HepG2 (cell line): ENCODE measurements at regions not wholly inside any gene's neighbourhood (a gene's known extent, or its start where the extent isn't known, plus 50 kb on each side); places are given as distances from the start of the nearest gene placed in this dataset.

Experiments used
- ATAC-seq: fragments of 200-7000 bp; cut with Tn5 transposase; 3 replicates; pipeline ENCODE4 v1.9.1; 2020; ENCODE audit warnings: mild to moderate bottlenecking, moderate library complexity
- BruUV-seq: library from RNA; stranded (reverse); fragments of 400-500 nt; replicated peaks from 2 replicates; lab custom pipeline; 2021; lab: Mats Ljungman, UMichigan
- CTCF ChIA-PET: fragments of 300-600 bp; formaldehyde crosslinking; extraction: SDS; loops from one replicate; lab custom pipeline; 2021; ENCODE audit warnings: low total read pairs, inconsistent platforms, low intra/inter-chr PET ratio; lab: Yijun Ruan, JAX
- POLR2A ChIA-PET: fragments of 350-600 bp; sonication (Branson Sonifier 250); formaldehyde crosslinking; loops from one replicate; lab custom pipeline; 2020; ENCODE audit warnings: antibody characterized with exemption, inconsistent platforms; lab: Yijun Ruan, JAX
- DNase-seq: peaks from one replicate; pipeline ENCODE4 v3.0.0-alpha.2; 2015; ENCODE audit warnings: low spot score
- FAIRE-seq: peaks from 3 replicates; lab custom pipeline; 2011; peaks lifted over from hg19 to GRCh38; lab: Jason Lieb, UNC
- H2AFZ ChIP-seq: one replicate; pipeline ENCODE4 v1.6.1; 2011; ENCODE audit warnings: low read length, inconsistent platforms
- H3K27ac ChIP-seq: fragments of 300-600 bp; 3 replicates; pipeline ENCODE4 v1.8.0; 2011; ENCODE audit warnings: mixed run types, mild to moderate bottlenecking, mixed read lengths, low read length, inconsistent platforms; ENCODE audit not compliant: insufficient read depth; ENCODE audit errors: extremely low read length
- H3K27me3 ChIP-seq, 2 experiments: fragments of 200-600 bp in 1 of 2; 2 replicates in 1 of 2; 3 replicates in 1 of 2; pipeline versions ENCODE4 v1.6.0 to v1.8.0; 2011; ENCODE audit warnings: low read length in 2 of 2, mild to moderate bottlenecking in 2 of 2, moderate library complexity in 2 of 2, inconsistent platforms in 1 of 2; ENCODE audit not compliant: insufficient read depth in 2 of 2, control insufficient read depth in 1 of 2
- H3K36me3 ChIP-seq, 2 experiments: fragments of 200-600 bp in 1 of 2; replicated peaks in 1 of 2; 2 replicates in 1 of 2; 3 replicates in 1 of 2; pipeline versions ENCODE4 v1.5.1 to v1.8.0; 2011; ENCODE audit warnings: low read length in 2 of 2, inconsistent platforms in 1 of 2; ENCODE audit not compliant: insufficient read depth in 2 of 2, control insufficient read depth in 1 of 2
- H3K4me1 ChIP-seq: 2 replicates; pipeline ENCODE4 v1.5.1; 2012; ENCODE audit warnings: low read length, inconsistent platforms; ENCODE audit not compliant: insufficient read depth
- H3K4me2 ChIP-seq: 2 replicates; pipeline ENCODE4 v1.6.0; 2011; ENCODE audit warnings: low read depth, low read length, inconsistent platforms
- H3K4me3 ChIP-seq, 3 experiments: fragments of 200-600 bp in 1 of 3; sonication (generic), shearing (Covaris generic) in 1 of 3; replicated peaks in 1 of 3; 2 replicates each; pipeline ENCODE4 v1.5.1; 2011 to 2016; ENCODE audit warnings: low read length in 3 of 3, inconsistent platforms in 2 of 3, low read depth in 2 of 3, mild to moderate bottlenecking in 2 of 3, control low read depth in 1 of 3, mixed read lengths in 1 of 3; ENCODE audit not compliant: insufficient read depth in 1 of 3
- H3K79me2 ChIP-seq: one replicate; pipeline ENCODE4 v1.6.1; 2011; ENCODE audit warnings: low read length, inconsistent platforms; ENCODE audit not compliant: insufficient read depth
- H3K9ac ChIP-seq: 2 replicates; pipeline ENCODE4 v1.6.0; 2011; ENCODE audit warnings: mild to moderate bottlenecking, low read depth, low read length, inconsistent platforms; ENCODE audit not compliant: insufficient read depth
- H3K9me3 ChIP-seq: 2 replicates; pipeline ENCODE4 v1.5.1; 2012; ENCODE audit warnings: mild to moderate bottlenecking, low read length
- H4K20me1 ChIP-seq: 2 replicates; pipeline ENCODE4 v1.6.0; 2011; ENCODE audit warnings: inconsistent platforms, mild to moderate bottlenecking, low read length, moderate library complexity; ENCODE audit not compliant: insufficient read depth
- CHCHD3 ChIP-seq: sonication (generic); formaldehyde crosslinking; IDR thresholded peaks from 2 replicates; pipeline ENCODE4 v1.8.0; 2022; ENCODE audit warnings: mild to moderate bottlenecking, missing genetic modification reagents, moderate library complexity
- GFI1 ChIP-seq: sonication (generic); formaldehyde crosslinking; IDR thresholded peaks from 2 replicates; pipeline ENCODE4 v1.5.0; 2020; ENCODE audit warnings: missing genetic modification reagents, mild to moderate bottlenecking, borderline replicate concordance
- SMAD3 ChIP-seq: sonication (generic); formaldehyde crosslinking; IDR thresholded peaks from 2 replicates; pipeline ENCODE4 v1.4.0; 2020; ENCODE audit warnings: missing genetic modification reagents
- ZFP62 ChIP-seq: sonication (generic); formaldehyde crosslinking; IDR thresholded peaks from 2 replicates; pipeline ENCODE4 v1.4.0; 2020; ENCODE audit warnings: missing genetic modification reagents
- ZNF468 ChIP-seq: sonication (generic); formaldehyde crosslinking; IDR thresholded peaks from 2 replicates; pipeline ENCODE4 v1.8.0; 2022; ENCODE audit warnings: mild to moderate bottlenecking, moderate library complexity, missing genetic modification reagents
- ZNF546 ChIP-seq: sonication (generic); formaldehyde crosslinking; conservative IDR thresholded peaks from 2 replicates; pipeline ENCODE4 v1.8.1; 2023; ENCODE audit warnings: mild to moderate bottlenecking, missing genetic modification reagents
- ZNF766 ChIP-seq: sonication (generic); formaldehyde crosslinking; IDR thresholded peaks from 2 replicates; pipeline ENCODE4 v1.5.0; 2020; ENCODE audit warnings: missing genetic modification reagents, borderline replicate concordance
- ZSCAN29 ChIP-seq: sonication (generic); formaldehyde crosslinking; conservative IDR thresholded peaks from 2 replicates; pipeline ENCODE4 v1.4.0; 2020; ENCODE audit warnings: mild to moderate bottlenecking, missing genetic modification reagents
- WGBS: methylation state at CpG from one replicate; pipeline ENCODE4 v1.1.6; 2017; ENCODE audit warnings: low lambda C conversion rate; 5-methylcytosine and 5-hydroxymethylcytosine counted together
- in situ Hi-C: cut with HindIII; loops from 2 replicates; pipeline ENCODE4 v1.10.0; 2017; ENCODE audit warnings: low pct_unique_long_range_greater_than_20kb; ENCODE audit not compliant: extremely low pct_ligation_motif_present
- intact Hi-C: fragments of 100-400 bp; cut with micrococcal nuclease; formaldehyde crosslinking; loops from one replicate; pipeline ENCODE4 v1.10.0; 2022; ENCODE audit not compliant: unreplicated experiment
- TF ChIP-seq, protein P1 (sequence below), 2 experiments: sonication (generic) in 1 of 2; formaldehyde crosslinking in 1 of 2; IDR thresholded peaks; 2 replicates each; pipeline versions ENCODE4 v1.5.1 to v1.6.1; 2011 to 2020; ENCODE audit warnings: borderline replicate concordance in 1 of 2, low read depth in 1 of 2, low read length in 1 of 2, mild to moderate bottlenecking in 1 of 2, missing genetic modification reagents in 1 of 2, moderate library complexity in 1 of 2
- TF ChIP-seq, protein P2 (sequence below): sonication (generic); formaldehyde crosslinking; IDR thresholded peaks from 2 replicates; pipeline ENCODE4 v1.4.0; 2020; ENCODE audit warnings: low read depth, mild to moderate bottlenecking, missing genetic modification reagents

DNA sequence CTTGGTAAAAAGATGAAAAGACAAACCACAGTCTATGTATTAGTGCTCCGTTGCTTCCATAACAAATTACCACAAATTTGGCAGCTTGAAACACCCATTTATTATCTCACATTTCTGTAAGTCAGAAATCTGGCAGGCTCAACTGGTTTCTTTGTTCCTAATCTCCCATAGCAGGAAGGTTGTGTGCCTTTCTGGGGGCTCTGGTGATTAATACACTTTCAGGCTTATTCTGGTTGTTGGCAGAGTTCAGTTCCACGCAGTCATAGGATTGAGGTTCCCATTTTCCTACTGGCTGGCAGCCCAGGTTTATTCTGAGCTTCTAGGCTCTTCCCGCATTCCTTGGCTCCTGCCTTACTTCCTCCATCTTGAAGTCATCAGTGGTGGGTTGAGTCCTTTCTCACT is 189.3 kb downstream of the ANAPC1 start (continued):
- TF ChIP-seq, protein P1, sequence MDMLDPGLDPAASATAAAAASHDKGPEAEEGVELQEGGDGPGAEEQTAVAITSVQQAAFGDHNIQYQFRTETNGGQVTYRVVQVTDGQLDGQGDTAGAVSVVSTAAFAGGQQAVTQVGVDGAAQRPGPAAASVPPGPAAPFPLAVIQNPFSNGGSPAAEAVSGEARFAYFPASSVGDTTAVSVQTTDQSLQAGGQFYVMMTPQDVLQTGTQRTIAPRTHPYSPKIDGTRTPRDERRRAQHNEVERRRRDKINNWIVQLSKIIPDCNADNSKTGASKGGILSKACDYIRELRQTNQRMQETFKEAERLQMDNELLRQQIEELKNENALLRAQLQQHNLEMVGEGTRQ (IDR thresholded peaks at IDR 0.05; ENCODE audit: low read depth, low read length), result no peak
- TF ChIP-seq, protein P1 (CRISPR knock-in tag; IDR thresholded peaks at IDR 0.05; ENCODE audit: borderline replicate concordance), result no peak
- TF ChIP-seq SMAD3 (CRISPR knock-in tag) (no peak), ZNF546 (CRISPR knock-in tag) (no peak), ZSCAN29 (CRISPR knock-in tag) (no peak), ZNF468 (CRISPR knock-in tag) (no peak), GFI1 (CRISPR knock-in tag) (no peak)
- TF ChIP-seq, protein P2, sequence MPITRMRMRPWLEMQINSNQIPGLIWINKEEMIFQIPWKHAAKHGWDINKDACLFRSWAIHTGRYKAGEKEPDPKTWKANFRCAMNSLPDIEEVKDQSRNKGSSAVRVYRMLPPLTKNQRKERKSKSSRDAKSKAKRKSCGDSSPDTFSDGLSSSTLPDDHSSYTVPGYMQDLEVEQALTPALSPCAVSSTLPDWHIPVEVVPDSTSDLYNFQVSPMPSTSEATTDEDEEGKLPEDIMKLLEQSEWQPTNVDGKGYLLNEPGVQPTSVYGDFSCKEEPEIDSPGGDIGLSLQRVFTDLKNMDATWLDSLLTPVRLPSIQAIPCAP (CRISPR knock-in tag), result no peak

DNA sequence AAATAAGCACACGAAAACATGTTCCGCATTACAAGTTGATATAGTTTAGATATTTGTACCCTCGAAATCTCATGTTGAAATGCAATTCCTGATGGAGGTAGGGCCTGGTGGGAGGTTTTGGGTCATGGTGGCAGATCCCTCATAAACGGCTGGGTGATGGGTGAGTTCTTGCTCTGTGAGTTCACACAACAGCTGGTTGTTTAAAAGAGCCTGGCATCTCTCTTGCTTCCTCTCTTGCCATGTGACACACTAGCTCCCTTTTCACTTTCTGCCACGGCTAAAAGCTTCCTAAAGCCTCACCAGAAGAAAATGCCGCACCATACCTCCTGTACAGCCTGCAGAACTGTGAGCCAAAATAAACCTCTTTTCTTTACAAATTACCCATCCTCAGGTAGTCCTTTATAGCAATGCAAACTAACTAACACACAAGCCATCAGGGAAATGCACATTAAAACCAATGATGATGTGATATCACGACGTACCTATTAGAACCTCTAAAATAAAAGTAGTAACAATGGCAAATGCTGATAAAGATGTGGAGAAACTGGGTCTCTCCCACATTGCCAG is 188.5 kb downstream of the ANAPC1 start:
- H3K9ac ChIP-seq, result no peak overlapping the region
- H3K9me3 ChIP-seq, result no peaks in the 10 kb centered on the region
- intact Hi-C loops, result loop anchor here (10.0 kb wide), 1 partner anchor 581 kb away; no protein-coding TSS in a partner anchor
- H3K4me1 ChIP-seq, result peaks cover 14% of the 10 kb centered on the region
- ATAC-seq (no peak), DNase-seq (no peak), FAIRE-seq (no peak)
- BruUV-seq, result no TSS peak
- no peaks in the 10 kb centered on the region for H3K79me2 ChIP-seq
- TF ChIP-seq ZFP62 (CRISPR knock-in tag), result no peak
- 0 out of 2 replicates have a peak, but pooled peaks have one; percentile 29 for TF ChIP-seq ZNF766 (CRISPR knock-in tag)
- no peak for TF ChIP-seq CHCHD3 (CRISPR knock-in tag)
- ChIA-PET POLR2A (no interaction called here), CTCF (no interaction called here)
- H2AFZ ChIP-seq, result no peak overlapping the region
- H3K36me3 ChIP-seq, result no peaks in the 10 kb centered on the region
- H3K27ac ChIP-seq, result no peak overlapping the region
- H4K20me1 ChIP-seq, result no peaks in the 10 kb centered on the region
- in situ Hi-C loops, result loop anchor here (25.0 kb wide), 1 partner anchor 883 kb away; no protein-coding TSS in a partner anchor
- no peak overlapping the region for H3K4me2 ChIP-seq
- H3K4me3 ChIP-seq, result no peak overlapping the region
- WGBS, result 64% methylated on average over 8 of the region's 8 CpGs
- peaks cover 0 to 5% of the 10 kb centered on the region in 2 experiments; a peak in 2 of 5 replicates for H3K27me3 ChIP-seq
